Dermis microvascular lymphatic vessel endothelial cell (primary cell): ENCODE measurements at regions not wholly inside any gene's neighbourhood (a gene's known extent, or its start where the extent isn't known, plus 50 kb on each side); places are given as distances from the start of the nearest gene placed in this dataset.

ENCODE experiments used
- DNase-seq, 2 donors: peaks; one replicate each; pipeline versions ENCODE4 v3.0.0 to v3.0.0-alpha.2; 2010; ENCODE audit warnings: low read depth in 2 of 2

- DNase-seq = no peak
These were observed 117.0 kb downstream of the ANKRD60 start for GRCh38 chr20:58111310-58112016.

DNA sequence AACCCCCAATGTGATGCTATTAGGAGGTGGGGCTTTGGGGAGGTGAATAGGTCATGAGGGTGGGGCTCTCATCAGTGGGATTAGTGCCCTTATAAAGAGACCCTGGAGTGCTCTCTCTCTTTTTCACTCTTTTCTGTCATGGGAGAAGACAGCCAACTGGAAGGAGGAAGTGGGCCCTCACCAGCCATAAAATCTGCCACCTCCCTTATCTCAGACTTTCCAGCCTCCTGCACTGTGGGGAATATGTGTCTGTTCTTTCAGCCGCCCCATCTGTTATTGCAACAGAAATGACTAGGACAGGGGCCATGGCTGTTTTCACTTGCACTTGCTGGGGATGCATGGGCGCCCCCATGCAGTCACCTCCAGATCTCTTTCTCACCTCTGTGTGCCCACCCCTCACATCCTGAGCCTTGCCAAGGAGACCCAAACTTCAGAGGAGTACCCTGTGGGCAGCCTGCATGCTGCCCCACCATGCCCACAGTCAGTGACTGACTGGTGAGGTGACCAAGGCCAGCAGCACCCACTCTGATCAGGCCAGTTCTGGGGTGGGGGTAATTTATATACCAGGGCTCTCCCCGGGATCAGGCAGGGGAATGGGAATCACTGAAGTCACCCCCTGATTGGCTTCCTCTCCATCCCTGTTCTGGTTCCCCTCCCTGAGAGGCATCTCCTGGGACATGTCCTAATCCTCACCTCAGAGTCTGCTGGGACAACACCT, 118.4 kb downstream of the ANKRD60 start:
- no peak for DNase-seq

DNA sequence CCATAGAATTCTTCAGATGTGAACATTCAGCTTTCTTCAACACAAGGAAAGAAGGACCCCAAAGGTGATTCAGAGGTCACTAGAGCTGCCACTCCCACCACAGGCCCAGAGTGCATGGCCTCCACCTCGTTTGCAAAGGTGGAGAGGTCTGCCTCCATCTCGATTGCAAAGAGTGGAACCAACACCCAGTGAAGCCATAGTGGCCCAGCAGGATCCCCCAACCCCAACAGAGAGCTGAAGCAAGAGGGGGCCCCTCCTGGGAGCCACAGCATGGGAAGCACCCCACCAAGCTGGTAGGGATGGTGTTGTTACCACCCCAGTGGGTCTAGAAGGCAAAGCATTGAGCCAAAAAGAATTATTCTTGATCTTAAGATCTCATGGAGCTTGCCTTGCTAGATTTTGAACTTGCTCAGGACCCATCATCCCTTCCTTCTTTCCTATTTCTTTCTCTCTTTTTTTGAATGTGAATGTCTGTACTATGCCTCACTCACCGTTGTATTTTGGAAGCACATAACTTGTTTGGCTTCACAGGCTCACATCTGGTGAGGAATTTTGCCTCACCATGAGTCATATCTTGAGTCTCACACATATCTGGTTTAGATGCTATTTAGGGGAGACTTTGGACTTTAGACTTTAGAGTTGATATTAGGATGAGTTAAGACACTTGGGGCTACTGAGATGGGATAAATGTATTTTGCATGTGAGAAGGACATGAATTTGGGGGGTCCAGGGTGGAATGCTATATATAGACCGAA, 119.2 kb downstream of the ANKRD60 start:
- DNase-seq = no peak

- no peak for DNase-seq
These were observed 120.9 kb downstream of the ANKRD60 start for GRCh38 chr20:58107533-58107932.

DNA sequence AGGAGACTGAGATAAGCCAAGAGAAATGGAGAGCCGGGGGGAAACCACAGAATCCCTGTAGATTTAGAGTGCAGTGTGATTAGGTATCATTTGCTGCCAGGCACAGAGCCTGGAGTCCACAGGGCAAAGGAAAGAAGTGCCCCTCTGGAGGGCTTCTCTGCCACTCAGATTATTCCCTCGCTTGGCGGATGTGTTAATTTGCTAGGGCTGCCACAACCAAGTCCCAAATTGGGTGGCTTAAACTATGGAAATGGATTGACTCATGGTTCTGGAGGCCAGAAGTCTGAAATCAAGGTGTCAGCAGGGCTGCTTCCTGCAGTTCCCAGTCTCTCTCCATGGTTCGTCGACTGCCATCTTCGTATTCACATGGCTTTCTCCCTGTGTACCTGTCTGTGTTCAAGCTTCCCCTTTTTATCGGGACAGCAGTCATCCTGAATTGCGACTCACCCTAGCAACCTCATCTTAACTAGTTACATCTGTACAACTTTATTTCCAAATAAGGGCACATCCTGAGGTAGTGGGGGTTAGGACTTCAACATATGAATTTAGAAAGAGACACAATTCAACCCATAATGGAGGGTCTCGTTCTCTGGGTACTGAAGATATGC, 122.2 kb downstream of the ANKRD60 start:
- DNase-seq = no peak

- DNase-seq = no peak
These were observed 124.5 kb downstream of the ANKRD60 start for GRCh38 chr20:58103961-58104360.

- DNase-seq = no peak
These were observed 124.9 kb downstream of the ANKRD60 start for GRCh38 chr20:58103517-58103904.

DNA sequence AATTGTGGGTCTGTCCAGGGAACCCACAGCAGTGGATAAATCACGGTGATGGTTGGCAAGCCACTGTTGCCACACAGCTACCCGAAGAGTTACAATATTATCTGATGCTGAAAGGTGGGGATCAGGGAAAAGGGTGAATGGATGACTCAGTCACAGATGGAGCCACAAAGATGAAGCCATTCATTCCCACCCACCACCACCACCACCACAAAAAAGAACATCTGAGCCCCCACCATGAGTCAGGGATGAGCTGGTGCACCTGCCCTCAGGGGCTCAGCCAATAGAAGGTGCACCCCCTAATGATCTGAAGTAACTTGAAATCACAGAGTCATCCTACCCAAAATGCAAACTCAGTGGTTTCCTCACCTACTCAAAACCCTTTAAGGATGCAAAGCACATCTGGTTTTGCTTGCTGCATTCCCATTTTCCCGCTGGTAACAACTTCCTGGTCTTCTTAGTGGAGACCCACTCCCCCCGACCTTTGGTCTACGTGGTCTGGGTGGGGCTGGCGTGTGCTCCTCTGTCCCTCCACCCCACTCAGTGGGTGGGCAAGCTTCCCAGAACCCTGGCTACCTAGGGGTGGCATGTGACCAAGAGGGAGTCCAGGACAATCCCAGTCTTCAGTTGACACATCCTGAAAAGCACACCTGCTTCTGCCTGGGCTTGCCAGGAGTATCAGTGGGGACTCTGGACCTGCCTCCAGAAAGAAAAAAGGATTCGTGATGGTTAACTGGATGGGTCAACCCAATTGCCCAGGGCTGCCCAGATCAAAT, 125.5 kb downstream of the ANKRD60 start:
- no peak for DNase-seq

DNA sequence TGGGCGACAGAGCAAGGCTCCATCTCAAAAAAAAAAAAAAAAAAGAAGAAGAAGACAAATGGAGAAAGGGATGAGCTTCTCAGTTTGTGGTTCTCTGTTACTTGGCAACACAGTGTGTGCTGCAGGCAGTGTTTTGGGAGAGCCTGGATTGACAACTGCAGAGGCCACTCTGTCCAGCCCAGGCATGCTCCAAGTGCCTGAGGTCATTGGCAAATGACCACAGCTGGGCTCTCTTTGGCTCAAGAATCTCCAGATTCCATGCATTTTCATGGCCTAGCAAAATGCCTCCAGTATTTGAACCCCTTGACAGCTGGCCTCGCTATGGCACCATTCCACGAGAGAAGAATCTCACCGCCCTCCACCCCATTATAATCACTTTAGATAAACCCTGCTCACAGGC, 126.2 kb downstream of the ANKRD60 start:
- DNase-seq = no peak

- DNase-seq = no peak
These were observed 127.6 kb downstream of the ANKRD60 start for GRCh38 chr20:58100731-58101356.

GRCh38 chr20:58099956-58100730, 128.3 kb downstream of the ANKRD60 start:
- DNase-seq = no peak

- no peak for DNase-seq
These were observed 129.0 kb downstream of the ANKRD60 start for GRCh38 chr20:58099291-58099935.

DNA sequence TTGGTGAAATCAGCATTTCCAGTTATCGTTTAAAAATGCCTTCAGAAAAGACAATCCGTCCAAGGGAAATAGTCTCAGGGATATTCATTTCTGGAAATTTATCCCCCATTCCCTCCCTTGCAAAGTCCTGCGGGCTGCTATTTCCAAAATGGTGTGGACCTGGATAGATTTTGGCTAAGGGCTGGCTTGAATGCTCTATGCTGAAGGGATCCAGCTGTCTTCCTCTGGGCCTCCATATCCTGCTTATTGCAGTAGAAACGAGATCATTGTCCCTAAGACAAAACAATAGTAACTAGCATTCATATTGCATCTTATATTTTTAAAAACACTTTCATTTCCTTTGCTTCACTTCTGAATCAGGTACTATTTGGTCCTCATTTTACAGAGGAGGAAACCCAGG, 129.9 kb downstream of the ANKRD60 start:
- no peak for DNase-seq

DNA sequence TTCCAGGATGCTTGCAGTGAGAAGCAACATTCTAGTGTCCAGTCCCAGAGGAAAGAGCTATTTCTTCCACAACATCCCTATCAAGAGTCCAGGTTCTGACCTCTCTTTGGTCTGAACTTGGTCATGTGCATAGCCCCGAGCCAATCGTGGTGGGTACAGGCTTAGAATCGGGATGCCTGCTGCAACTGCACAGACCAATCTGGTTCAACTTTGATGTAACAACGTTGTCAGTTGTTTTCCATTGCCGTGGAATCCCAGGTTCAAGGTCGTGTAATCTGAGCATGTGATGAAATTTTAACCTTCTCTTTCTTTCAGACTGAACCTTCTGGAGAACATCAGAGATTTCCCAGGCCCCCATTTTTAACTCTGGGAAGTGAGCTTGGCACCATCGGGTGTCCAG, 130.5 kb downstream of the ANKRD60 start:
- DNase-seq = no peak

DNA sequence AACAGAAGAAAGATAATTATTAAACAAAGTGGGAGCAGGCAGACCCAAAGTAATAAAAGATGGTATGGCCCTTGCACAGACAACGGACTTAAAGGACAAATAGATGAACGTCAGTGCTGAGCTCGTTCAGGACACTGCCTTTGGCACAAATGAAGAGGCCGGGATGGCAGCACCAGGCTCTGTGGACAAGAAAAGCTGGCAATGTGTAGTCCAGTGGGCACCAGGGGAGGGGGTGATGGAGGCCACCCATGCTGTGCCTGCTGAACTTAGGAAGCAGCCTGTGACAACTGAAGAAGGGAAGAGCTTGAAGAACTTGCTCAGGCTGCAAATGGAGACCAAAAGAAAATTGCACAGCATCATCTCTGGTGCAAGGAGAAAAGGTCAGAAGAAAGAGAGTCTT, 131.0 kb downstream of the ANKRD60 start:
- DNase-seq = no peak

DNA sequence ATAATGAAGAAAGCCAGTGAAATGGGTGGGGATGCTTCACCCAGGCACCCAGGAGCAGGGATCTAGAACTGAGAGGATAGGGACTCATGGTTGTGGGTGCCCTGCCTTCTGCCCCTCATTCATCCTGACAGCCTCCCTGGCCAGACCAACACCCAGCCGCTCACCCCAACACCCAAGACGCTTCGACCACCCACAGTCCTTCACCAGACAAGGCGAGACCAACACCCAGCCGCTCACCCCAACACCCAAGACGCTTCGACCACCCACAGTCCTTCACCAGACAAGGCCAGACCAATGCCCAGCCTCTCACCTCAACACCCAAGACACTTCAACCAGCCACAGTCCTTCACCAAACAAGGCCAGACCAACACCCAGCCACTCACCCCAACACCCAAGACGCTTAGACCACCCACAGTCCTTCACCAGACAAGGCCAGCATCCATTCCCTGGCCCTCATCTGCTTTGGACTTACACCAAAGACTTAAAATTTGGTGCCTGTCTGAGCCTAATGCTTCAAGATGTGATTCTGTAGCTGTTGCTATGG, 131.5 kb downstream of the ANKRD60 start:
- no peak for DNase-seq

GRCh38 chr20:58094698-58095097, 133.8 kb downstream of the ANKRD60 start:
- DNase-seq = no peak

DNA sequence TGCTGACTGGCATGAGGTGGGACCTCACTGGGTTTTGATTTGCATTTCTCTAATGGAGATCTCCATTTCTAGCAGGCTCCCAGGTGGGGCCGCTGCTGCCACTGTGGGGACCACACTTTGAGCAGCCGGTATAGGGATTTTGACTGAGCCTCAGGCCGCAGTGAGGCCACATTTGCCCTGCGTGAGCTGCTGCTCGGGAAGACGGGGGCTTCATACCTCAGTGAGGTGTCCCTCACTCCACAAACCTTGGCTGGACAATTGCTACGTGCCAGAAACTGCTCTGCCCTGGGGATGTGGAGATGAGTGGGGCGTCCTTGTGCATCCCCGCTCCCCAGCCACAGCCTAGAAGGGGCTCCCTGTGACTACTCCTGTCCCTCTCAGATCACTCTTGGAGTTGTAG, 134.3 kb downstream of the ANKRD60 start:
- no peak for DNase-seq

GRCh38 chr20:58092871-58093270, 135.6 kb downstream of the ANKRD60 start:
- DNase-seq = no peak
